ENCODE measurements at regions not wholly inside any gene's neighbourhood (a gene's known extent, or its start where the extent isn't known, plus 50 kb on each side); places are given as distances from the start of the nearest gene placed in this dataset.

GRCh38 chr2:30040147-30040546 is 106.7 kb upstream of the YPEL5 start:
- no peaks in the 10 kb centered on the region for H3K9me3 ChIP-seq

GRCh38 chr2:30041884-30042283 is 104.9 kb upstream of the YPEL5 start:
- TF ChIP-seq CTCF (IDR thresholded peaks at IDR 0.05) (no peak), POLR2A (IDR thresholded peaks at IDR 0.05) (no peak), POLR2AphosphoS5 (IDR thresholded peaks at IDR 0.05) (no peak)
- WGBS = 77% methylated on average over 5 of the region's 5 CpGs
- Histone ChIP-seq H3K4me3 (no peak overlapping the region), H3K9me3 (no peaks in the 10 kb centered on the region), H3K4me1 (replicated peaks) (no peaks in the 10 kb centered on the region), H3K36me3 (no peaks in the 10 kb centered on the region), H3K27me3 (replicated peaks; ENCODE audit: insufficient read depth) (no peaks in the 10 kb centered on the region), H3K27ac (no peak overlapping the region)
- intact Hi-C loops (cut with DNase I) = no loop called here
- no peak for DNase-seq (ENCODE audit: low spot score)

More at GRCh38 chr2:30040147-30040546, 106.7 kb upstream of the YPEL5 start:
- H3K27me3 ChIP-seq (replicated peaks; ENCODE audit: insufficient read depth) = no peaks in the 10 kb centered on the region
- H3K4me1 ChIP-seq (replicated peaks) = no peaks in the 10 kb centered on the region
- H3K36me3 ChIP-seq = no peaks in the 10 kb centered on the region
- no peak overlapping the region for H3K4me3 ChIP-seq
- no peak for DNase-seq (ENCODE audit: low spot score)
- TF ChIP-seq CTCF (IDR thresholded peaks at IDR 0.05) = no peak
- TF ChIP-seq POLR2AphosphoS5 (IDR thresholded peaks at IDR 0.05) = no peak
- no peak overlapping the region for H3K27ac ChIP-seq
- WGBS = 70% methylated on average over 1 of the region's 1 CpG
- intact Hi-C loops (cut with DNase I) = no loop called here

- Histone ChIP-seq H3K9me3 (no peaks in the 10 kb centered on the region), H3K36me3 (no peaks in the 10 kb centered on the region), H3K4me3 (no peak overlapping the region), H3K4me1 (replicated peaks) (no peaks in the 10 kb centered on the region), H3K27me3 (replicated peaks; ENCODE audit: insufficient read depth) (no peaks in the 10 kb centered on the region), H3K27ac (no peak overlapping the region)
- 88% methylated on average over 2 of the region's 2 CpGs for WGBS
- TF ChIP-seq POLR2A (IDR thresholded peaks at IDR 0.05) = no peak
- no peak for TF ChIP-seq CTCF (IDR thresholded peaks at IDR 0.05)
- no peak for TF ChIP-seq POLR2AphosphoS5 (IDR thresholded peaks at IDR 0.05)
- intact Hi-C loops (cut with DNase I) = no loop called here
- no peak for DNase-seq (ENCODE audit: low spot score)
Observed at GRCh38 chr2:30046396-30046795, 100.4 kb upstream of the YPEL5 start.

- H3K4me1 ChIP-seq (replicated peaks) = no peaks in the 10 kb centered on the region
- H3K27me3 ChIP-seq (replicated peaks; ENCODE audit: insufficient read depth) = no peaks in the 10 kb centered on the region
- no peak overlapping the region for H3K27ac ChIP-seq
- TF ChIP-seq CTCF (IDR thresholded peaks at IDR 0.05) = no peak
- no peak for TF ChIP-seq POLR2AphosphoS5 (IDR thresholded peaks at IDR 0.05)
- no peak for TF ChIP-seq POLR2A (IDR thresholded peaks at IDR 0.05)
- H3K36me3 ChIP-seq = no peaks in the 10 kb centered on the region
- WGBS = 64% methylated on average over 3 of the region's 3 CpGs
- intact Hi-C loops (cut with DNase I) = no loop called here
- DNase-seq (ENCODE audit: low spot score) = no peak
- no peaks in the 10 kb centered on the region for H3K9me3 ChIP-seq
- no peak overlapping the region for H3K4me3 ChIP-seq
Observed at GRCh38 chr2:30046979-30047378, 99.8 kb upstream of the YPEL5 start.

- no peak for DNase-seq (ENCODE audit: low spot score)
- Histone ChIP-seq H3K9me3 (no peaks in the 10 kb centered on the region), H3K27me3 (replicated peaks; ENCODE audit: insufficient read depth) (no peaks in the 10 kb centered on the region), H3K36me3 (no peaks in the 10 kb centered on the region), H3K27ac (no peak overlapping the region), H3K4me1 (replicated peaks) (no peaks in the 10 kb centered on the region), H3K4me3 (no peak overlapping the region)
- no peak for TF ChIP-seq POLR2A (IDR thresholded peaks at IDR 0.05)
- no peak for TF ChIP-seq CTCF (IDR thresholded peaks at IDR 0.05)
- TF ChIP-seq POLR2AphosphoS5 (IDR thresholded peaks at IDR 0.05) = no peak
- intact Hi-C loops (cut with DNase I) = no loop called here
- WGBS = 44% methylated on average over 8 of the region's 8 CpGs
Observed at GRCh38 chr2:30048636-30049175, 98.1 kb upstream of the YPEL5 start.
